ENCODE measurements at regions not wholly inside any gene's neighbourhood (a gene's known extent, or its start where the extent isn't known, plus 50 kb on each side); places are given as distances from the start of the nearest gene placed in this dataset.

- no peak for TF ChIP-seq CTCF (optimal IDR thresholded peaks at IDR 0.05 in 1 of 3, IDR thresholded peaks at IDR 0.05 in 1 of 3, conservative IDR thresholded peaks at IDR 0.05 in 1 of 3; ENCODE audit: extremely low read depth in 1 of 3, insufficient read depth in 2 of 3, low read length in 3 of 3)
- TF ChIP-seq EZH2 (IDR thresholded peaks at IDR 0.05; ENCODE audit: low read length) = no peak
Observed at GRCh38 chr1:229886636-229887035, 180.4 kb upstream of the GALNT2 start.

Data from keratinocyte (primary cell).